PFSK-1 (cell line): ENCODE measurements at regions not wholly inside any gene's neighbourhood (a gene's known extent, or its start where the extent isn't known, plus 50 kb on each side); places are given as distances from the start of the nearest gene placed in this dataset.

Source experiments
- FOXP2 ChIP-seq: optimal IDR thresholded peaks from 2 replicates; pipeline ENCODE3; 2011; ENCODE audit warnings: borderline replicate concordance, control low read depth, inconsistent platforms; ENCODE audit not compliant: insufficient read depth; ENCODE audit errors: extremely low read length, extremely low read depth
- POLR2AphosphoS5 ChIP-seq: IDR thresholded peaks from 2 replicates; pipeline ENCODE4 v1.6.1; 2012; ENCODE audit warnings: low read depth, mild to moderate bottlenecking, control low read depth, low read length, moderate library complexity
- REST ChIP-seq, 2 experiments: IDR thresholded peaks; 2 replicates each; pipeline versions ENCODE4 v1.6.1 to v1.8.0; 2011 to 2012; ENCODE audit warnings: low read depth in 2 of 2, low read length in 2 of 2, control low read depth in 1 of 2, inconsistent platforms in 1 of 2, mild to moderate bottlenecking in 1 of 2, moderate library complexity in 1 of 2; ENCODE audit not compliant: insufficient read depth in 1 of 2
- SIN3A ChIP-seq: IDR thresholded peaks from 2 replicates; pipeline ENCODE4 v1.6.1; 2012; ENCODE audit warnings: mild to moderate bottlenecking, low read length, moderate library complexity, borderline replicate concordance; ENCODE audit not compliant: insufficient read depth
- TAF1 ChIP-seq: IDR thresholded peaks from 2 replicates; pipeline ENCODE4 v1.6.1; 2012; ENCODE audit warnings: low read length, control low read depth, borderline replicate concordance; ENCODE audit not compliant: insufficient read depth

GRCh38 chr12:97637770-97638169, 175.2 kb downstream of the RMST start:
- TF ChIP-seq TAF1, result no peak
- no peak for TF ChIP-seq REST (IDR thresholded peaks at IDR 0.05; ENCODE audit: insufficient read depth in 1 of 2, low read depth in 2 of 2, low read length in 2 of 2)
- TF ChIP-seq FOXP2, result no peak
- TF ChIP-seq POLR2AphosphoS5, result no peak
- TF ChIP-seq SIN3A, result no peak

GRCh38 chr12:97638739-97639138, 176.1 kb downstream of the RMST start:
- no peak for TF ChIP-seq SIN3A
- no peak for TF ChIP-seq TAF1
- TF ChIP-seq FOXP2, result no peak
- TF ChIP-seq REST (IDR thresholded peaks at IDR 0.05; ENCODE audit: insufficient read depth in 1 of 2, low read depth in 2 of 2, low read length in 2 of 2), result no peak
- no peak for TF ChIP-seq POLR2AphosphoS5

GRCh38 chr12:97639702-97640101, 177.1 kb downstream of the RMST start:
- no peak for TF ChIP-seq SIN3A

- TF ChIP-seq SIN3A, result no peak
- no peak for TF ChIP-seq TAF1
- TF ChIP-seq FOXP2, result no peak
These were observed 178.2 kb downstream of the RMST start for GRCh38 chr12:97640826-97641225.

- TF ChIP-seq FOXP2 (no peak), SIN3A (no peak), REST (IDR thresholded peaks at IDR 0.05; ENCODE audit: insufficient read depth in 1 of 2, low read depth in 2 of 2, low read length in 2 of 2) (no peak), POLR2AphosphoS5 (no peak), TAF1 (no peak)
These were observed 180.3 kb downstream of the RMST start for GRCh38 chr12:97642911-97643310.

- no peak for TF ChIP-seq REST (IDR thresholded peaks at IDR 0.05; ENCODE audit: insufficient read depth in 1 of 2, low read depth in 2 of 2, low read length in 2 of 2)
- no peak for TF ChIP-seq FOXP2
- TF ChIP-seq TAF1, result no peak
- no peak for TF ChIP-seq POLR2AphosphoS5
These were observed 181.3 kb downstream of the RMST start for GRCh38 chr12:97643924-97644323.
